Middle frontal gyrus (tissue), 1 donor: ENCODE measurements at regions not wholly inside any gene's neighbourhood (a gene's known extent, or its start where the extent isn't known, plus 50 kb on each side); places are given as distances from the start of the nearest gene placed in this dataset.

Experiments used
- DNase-seq: peaks from one replicate; pipeline ENCODE4 v3.0.0-alpha.2; 2015; ENCODE audit warnings: low spot score; ENCODE audit errors: extremely low spot score

DNA sequence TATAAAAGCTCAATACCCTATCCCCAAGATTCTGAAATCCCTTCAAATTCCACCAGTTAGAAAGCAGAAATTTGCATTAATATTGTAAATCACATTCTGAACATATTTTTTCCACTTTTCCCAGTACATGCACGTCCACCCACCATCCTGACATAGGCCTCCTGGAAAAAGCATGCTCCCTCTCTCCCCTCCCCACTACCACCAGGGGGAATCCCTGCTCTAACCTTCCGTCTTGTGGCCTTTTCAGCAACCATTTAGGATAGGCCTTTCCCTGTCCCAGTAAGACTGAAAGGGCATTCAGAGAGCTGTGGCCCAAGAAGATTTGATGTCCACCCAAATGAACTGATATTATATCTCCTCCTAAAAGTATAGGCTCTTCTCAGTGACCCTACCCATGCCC, 182.1 kb downstream of the ARRDC4 start:
- DNase-seq: no peak

DNA sequence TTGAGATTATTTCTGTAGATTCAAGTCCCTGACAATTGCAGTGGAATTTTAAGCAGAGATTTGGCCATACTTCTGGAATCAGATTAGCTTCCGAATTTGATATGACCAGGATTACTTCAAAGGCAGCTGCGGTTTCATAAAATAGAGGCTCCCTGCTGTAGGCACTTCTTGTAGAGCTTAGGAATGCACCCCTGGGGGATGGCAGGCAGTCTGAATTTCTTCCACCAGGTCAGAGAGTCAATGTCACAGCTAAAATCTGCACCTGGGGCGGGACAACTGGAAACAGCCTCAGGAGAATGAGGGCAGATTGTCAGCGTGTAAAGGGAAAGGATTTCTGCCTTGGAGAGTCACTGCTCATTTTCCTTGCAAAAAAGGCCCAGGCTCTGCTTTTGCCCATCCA, 182.6 kb downstream of the ARRDC4 start:
- no peak for DNase-seq

DNA sequence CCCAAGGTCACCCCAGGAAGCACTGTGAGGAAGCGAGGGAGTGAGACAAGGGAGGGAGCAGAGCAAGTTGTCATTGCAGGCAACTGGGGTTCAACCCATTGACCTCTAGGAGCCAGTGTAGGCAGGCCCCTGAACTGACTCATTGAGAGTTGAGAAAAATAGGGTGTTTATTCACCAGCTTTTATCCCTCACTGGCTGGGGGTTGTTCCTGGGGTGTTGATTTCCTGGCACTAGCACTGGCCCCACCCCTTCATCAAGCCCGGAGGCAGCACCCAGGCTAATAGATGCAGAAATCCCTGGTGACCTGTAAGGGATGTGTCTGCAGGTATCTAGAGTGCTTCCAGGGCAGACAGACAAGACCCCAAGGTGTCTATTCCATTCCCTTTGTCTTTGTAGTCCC, 183.9 kb downstream of the ARRDC4 start:
- DNase-seq: no peak

DNA sequence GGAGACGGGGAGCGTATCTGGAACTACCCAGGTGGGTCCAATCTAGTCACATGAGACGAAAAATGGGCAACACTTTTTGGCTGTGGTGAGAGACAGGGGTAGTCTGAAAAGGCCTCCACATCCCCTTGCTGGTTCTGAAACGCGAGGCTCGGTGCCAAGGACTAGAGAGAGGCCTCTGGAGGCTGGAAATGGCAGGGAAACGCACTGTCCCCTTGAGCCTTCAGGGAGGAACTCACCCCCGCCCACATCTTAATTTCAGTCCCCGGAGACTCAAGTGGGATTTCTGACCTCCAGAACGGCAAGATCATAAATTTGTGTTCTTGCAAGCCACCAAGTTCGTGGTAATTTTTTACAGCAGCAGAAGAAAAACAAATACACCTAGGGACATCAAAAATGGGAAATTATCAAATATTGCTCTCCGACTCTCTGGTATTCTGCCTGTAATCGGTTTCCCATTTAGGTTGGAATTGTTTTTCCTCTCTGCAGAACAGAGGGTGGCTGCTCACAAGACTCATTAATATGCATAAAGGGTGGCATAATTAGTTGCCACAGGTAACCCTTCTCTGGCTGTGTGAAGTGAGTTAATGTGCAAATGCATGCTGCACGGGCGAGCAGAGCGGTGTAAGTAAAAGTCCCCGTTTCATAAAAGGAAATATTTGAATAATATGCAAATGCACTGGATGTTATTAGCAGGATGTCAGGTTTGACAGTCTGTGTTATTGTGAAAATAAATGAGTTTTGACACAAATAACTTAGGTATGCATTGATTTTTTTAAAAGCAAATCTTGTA, 185.7 kb downstream of the ARRDC4 start:
- DNase-seq: no peak

DNA sequence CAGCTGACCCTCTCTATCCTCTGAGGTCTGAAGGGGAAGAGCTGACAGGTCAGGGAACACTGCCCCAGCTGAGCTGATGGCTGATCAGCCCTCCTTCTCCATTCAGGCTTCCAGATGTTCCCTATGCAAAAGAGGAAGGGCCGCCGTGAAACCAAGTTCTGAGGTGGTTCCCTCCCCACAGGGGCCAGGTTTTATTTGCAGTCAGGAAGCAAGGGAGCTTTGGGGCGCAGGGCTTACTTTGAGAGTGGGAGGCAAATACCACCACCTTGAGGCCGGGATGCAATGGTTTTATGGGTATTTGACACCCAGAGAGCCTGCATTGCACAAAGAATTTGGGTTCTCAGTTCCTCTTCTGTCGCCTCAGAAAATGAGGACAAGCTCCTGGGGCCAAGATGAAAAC, 186.9 kb downstream of the ARRDC4 start:
- no peak for DNase-seq

DNA sequence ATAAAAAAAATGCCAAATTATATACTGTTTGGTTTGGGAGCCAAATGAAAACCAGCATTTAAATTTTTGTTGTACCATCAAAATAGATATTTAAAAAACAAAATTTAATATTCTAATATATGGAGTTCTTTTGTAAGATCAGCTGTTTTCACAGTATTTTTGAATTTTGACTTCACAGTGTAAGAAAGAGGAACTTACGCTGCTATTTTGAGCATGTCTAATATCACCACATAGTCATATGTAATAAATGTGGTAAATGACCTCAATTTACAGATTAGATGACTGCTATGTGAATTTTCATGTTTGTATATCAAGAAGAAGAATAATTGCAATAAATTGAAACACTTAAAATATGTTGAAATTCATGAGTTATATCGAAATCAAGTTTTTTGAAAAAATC, 189.6 kb downstream of the ARRDC4 start:
- DNase-seq: no peak

DNA sequence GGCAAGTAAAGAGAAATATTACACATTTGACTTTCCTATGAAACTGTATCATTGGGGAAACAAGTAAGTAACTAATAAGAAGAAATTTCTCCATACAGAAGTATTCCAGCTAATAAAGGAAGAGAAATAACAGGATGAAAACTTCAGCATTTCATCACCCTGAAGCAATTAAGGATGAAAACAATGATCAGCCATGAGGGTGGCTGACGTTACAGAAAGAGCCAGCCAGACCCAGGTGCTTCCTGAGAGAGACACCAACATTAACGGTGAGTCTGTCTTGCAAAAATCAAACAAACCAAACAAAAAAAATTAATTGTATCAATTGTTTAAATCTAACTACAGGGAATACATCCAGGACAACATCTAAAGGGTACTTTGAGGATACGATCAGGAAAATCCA, 190.0 kb downstream of the ARRDC4 start:
- no peak for DNase-seq

DNA sequence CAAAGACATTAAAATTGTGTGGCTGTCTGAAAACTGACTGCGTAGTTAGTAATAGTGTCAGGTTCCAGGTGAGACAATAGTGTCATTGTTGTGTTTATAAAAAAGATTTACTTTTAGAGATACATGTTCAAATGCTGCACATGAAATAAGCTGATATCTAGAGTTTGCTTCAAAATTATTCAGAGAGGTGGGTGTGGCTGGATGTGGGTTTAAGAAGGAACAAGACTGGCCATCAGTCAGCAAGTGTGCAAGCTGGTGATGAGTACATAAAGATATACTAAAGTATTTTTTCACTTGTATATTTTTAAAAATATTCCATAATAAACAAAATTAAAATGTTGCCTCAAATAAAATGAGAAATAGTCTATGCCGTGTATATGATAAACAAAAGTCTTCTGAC, 190.6 kb downstream of the ARRDC4 start:
- no peak for DNase-seq

DNA sequence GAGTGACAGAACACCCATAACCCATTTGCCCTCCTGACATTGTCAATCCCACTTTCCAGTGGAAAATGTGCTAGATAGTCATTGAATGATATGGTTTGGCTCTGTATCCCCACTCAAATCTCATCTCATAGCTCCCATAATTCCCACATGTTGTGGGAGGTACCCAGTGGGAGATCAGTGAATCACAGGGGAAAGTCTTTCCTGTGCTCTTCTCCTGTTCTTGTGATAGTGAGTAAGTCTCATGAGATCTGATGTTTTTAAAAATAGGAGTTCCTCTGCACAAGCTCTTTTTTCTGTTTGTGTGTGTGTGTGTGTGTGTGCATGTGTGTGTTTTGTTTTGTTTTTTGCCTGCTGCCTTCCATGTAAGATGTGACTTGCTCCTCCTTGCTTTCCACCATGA, 191.7 kb downstream of the ARRDC4 start:
- no peak for DNase-seq

DNA sequence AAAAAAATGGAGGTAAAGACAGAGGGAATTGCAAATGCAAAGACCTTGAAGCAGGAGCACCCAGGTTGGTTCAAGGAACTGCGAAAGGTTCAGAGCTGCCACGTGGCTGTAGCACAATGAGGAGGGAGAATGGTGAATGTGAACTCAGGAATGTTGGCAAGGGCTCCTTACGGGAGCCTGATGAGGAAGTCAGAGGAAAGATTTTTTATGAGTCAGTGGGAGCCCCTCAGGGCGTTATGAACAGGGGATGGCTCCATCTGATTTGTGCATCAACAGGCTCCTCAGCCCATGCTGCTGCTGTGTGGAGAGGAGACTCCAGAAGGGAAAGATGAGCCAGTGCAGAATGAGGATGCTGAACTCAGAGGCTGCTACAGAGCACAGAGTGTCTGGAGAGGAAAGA, 194.4 kb downstream of the ARRDC4 start:
- no peak for DNase-seq

DNA sequence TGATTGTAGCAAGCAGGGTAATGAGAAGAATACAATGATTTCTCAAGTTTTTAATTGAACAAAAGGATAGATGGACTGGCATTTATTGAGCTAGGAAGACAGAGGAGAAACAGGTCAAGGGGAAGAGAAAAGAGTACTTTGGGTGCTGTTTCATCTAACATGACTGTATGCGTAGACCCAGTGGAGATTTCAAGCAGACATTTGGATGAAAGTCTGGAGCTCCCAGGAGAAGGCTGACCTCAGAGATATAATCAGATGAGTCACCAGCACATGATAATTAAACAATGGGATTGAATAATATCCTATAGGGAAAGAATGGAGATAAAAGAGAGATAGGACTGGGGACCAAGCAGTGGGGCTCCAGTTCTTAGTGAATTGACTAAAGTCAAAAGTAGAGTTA, 194.9 kb downstream of the ARRDC4 start:
- no peak for DNase-seq

DNA sequence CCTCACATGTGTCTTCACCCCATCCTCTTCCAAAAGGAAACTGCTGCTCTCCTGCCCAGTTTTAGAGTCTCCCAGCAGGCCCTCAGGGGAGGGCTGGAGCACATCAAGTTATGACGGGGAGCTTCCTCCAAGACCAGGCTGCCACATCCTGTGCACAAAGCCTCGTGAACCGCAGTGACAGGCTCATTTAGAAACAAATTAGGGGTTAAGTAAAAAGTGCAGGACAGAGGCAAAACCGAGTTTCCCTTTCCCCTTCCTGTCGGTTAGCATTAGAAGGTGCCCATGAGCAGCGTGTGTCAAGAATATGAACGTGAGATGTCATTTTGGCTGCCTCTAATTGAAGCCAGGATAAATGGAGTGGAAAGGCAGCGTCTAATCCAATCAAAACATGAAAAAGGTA, 199.7 kb downstream of the ARRDC4 start:
- no peak for DNase-seq

DNA sequence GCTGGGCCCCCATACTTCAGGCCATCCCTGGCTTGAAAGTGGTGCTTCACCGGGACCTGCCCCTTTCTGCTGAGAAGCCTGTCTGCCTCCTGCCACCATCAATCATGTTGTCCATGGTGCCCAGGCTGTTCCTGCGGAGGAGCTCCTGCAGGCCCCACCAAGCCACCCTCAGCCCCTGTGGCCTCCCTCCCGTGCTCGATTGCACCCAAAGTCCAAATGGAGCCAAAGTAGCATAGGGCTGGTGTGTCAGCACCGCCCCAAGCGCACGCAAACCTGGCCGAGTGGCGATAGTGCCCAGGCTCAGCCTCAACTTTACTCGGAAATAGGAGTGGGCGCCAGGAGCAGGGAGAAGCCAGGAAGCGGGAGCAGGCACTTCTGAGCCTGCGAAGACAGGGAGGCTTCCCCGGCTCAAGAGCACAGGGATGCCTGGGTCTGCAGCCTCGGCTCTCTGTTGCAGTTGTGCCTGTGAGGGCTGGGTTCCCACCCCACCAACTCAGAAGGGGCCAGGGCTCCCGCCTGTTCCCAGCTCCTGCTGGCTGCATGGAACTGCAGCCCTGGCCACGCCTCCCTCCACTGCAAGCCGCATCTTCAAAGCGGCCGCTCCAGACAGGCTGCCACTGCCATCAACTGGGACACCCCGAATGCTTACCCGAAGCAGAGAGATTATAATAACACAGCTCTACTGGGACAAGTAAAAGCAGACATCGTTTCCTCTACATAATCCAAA, 203.0 kb downstream of the ARRDC4 start:
- no peak for DNase-seq

DNA sequence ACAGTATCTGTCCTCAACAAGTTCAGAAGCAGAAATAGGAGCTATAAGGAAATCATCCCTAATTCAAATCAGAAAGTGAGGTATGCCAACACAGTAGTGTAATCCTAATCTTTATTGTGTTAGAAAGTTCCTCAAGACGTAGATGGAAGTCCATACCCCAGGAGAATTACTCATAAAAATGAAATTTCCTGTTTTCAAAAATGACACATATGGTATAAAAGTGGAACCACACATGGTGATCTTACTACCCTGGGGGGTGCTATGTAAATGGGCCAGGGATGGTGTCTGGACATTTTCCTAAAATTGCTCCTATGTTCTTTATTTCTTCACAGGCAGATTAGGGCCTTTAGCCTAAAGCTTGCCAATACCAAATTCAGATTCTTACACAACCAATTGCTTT, 204.1 kb downstream of the ARRDC4 start:
- no peak for DNase-seq

DNA sequence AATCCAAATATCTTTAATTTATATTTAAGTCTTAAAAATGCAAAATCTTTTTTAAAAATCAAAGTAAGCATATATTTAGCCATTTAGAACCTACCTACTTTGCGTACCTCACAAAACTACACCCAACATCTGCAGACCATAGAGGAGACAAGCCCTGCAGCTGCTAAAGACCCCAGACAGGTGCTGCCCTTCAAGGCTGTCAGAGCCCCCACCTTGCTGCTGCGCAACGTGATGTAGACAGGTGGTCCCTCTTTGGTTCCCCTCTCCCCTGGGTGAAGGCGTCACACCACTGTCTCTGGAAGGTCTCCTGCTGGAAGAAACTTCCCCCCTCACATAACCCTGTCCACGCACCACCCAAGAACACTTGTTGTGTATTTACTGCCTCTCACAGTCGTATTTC, 204.5 kb downstream of the ARRDC4 start:
- DNase-seq: no peak

DNA sequence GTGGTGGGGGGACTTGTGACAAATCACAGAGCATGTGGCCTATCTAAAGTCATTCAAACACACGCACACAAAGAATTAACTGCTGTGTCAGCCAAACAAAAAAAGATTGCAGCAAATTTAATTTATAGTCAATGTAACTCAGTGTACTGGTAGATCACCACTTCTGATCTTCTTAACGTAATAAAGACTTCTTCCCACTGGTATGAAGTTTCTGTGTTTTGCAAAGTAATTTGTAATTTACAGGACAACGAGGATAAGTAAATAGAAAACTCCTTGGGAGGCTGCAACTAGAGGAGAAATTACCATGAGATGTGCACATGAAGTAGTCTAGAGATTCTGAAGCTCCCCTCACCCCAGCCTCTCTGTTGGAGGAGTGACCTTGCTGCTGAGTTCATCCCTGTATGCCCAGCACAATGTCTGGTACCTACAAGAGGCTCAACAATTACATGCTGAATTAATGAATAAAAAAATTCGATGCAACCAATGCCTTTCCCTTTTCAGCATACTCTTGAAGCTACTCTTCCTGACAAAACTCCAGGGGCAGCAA, 207.3 kb downstream of the ARRDC4 start:
- no peak for DNase-seq

DNA sequence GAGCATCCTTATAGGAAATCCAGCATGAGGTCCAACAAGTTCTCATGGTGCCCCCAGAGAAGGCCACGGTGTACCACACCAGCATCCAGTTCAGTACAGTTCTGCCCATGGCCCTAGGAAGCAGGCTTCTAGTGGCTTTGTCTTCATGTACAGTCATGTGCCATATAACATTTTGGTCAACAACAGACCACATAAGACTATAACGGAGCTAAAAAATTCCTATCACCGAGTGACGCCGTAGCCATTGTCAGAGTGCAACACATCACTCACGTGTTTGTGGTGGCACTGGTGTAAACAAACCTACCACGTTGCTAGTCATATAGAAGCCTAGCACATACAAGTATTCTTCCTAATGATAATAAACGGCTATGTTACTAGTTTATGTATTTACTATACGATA, 209.0 kb downstream of the ARRDC4 start:
- DNase-seq: no peak

DNA sequence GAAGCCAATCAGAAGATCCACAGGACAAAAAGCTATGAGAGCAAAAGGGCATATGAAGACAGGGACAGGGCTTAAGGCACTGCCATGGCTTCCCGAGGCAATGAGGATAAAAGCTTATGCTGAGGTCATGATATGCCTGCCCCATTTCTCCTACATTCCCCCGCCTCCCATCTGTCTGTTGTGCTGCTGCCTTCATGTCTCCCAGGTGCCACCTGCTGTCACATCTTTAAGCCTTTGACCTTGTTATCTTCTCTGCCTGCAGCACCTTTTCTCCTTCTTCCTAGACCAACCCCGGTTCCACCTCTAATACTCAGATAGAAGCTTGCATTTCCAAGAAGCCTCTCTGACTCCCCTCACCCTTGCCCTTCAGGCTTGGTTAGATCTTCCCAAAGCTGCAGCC, 213.8 kb downstream of the ARRDC4 start:
- no peak for DNase-seq

DNA sequence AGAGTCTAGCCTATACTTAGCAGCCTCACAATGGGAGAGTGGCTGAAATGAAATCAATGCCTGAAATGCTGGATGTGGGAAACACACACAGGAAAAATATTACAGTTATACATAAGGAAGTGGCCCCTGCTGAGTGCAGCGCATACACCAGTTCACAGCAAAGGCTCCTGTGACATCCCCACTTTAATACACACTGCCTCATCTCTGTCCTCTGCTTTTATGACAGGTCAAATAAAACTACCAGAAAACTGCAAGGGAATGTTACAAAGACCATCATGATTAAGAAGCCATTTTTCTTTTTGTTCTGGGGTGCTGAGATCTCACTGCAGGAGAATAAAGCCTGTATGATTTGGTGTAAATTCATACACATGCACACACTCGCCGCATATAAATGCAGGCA, 214.3 kb downstream of the ARRDC4 start:
- no peak for DNase-seq

DNA sequence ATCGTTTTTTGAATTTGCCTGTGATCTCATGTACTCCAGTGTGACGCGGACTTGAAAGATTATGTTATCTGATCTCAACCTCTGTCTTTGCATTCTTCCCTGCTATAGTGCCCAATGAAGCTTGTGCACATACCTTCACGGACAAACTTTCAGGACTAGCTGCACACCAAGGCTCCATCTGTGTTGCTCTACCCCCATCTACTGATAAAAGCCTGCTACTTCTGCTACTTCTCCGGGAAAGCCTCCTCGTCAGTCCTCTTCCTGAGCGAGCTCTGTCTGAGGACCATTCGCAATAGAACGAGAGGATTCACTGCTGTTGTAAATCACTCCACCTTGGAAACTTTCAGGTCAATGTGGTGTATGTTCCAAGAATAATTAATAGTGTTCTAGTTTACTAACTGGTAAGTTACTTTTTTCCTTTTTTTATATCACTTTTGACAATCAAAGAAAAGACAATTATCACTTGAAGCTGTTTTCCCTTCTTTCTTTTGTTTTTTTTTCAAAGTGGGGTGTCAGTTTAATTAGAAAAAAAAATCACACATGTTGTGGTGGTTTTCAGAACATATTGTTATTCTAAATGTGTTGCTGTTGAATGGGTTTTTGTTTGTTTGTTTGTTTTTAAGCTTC, 217.6 kb downstream of the ARRDC4 start:
- DNase-seq: no peak

DNA sequence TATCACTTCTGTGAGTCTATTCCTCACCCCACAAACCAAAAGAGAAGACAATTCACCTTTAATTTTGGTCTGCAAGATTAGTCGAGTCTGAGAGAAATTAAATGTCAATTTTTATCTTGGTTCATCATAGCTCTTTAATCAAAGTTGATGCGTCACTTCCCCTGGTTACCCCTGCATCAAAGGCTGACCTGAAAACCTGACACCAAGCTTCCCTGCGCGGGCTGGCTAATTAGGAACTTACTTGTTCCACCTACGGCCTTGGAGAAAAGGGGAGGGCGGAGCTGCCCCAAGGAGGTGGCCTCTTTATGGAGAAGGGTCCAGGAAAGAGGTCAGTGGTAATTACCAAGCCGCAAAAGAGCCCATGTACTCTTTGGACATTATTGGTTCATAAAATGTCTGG, 218.4 kb downstream of the ARRDC4 start:
- DNase-seq: no peak

DNA sequence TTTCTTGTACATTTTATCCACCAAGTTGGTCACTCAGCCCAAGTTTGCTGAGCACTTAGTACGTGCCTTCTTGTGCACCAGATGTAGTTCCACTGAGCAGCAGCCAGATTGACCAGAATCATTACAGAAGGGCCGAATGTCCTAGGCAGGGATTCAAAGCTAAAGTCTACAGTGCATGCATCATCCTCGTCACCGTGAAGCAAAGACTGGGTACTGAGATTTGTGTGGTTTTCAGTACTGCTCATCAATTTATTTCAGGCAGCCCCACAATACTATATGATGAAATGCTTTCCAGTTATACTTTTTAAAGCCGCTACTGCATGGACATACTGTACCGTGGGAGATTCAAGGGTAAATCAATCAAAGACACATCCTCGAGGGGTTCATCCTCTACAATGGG, 227.0 kb downstream of the ARRDC4 start:
- DNase-seq: no peak
